Ureter (tissue), 1 donor: ENCODE measurements at regions not wholly inside any gene's neighbourhood (a gene's known extent, or its start where the extent isn't known, plus 50 kb on each side); places are given as distances from the start of the nearest gene placed in this dataset.

Experiments used
- DNase-seq: peaks from one replicate; pipeline ENCODE4 v3.0.0-alpha.2; 2020; ENCODE audit warnings: low spot score
- donor health status: DM: yes; HTN: yes; CAD: no.

- no peak for DNase-seq
Observed at GRCh38 chr16:66207883-66208265, 158.6 kb upstream of the CDH5 start.

- no peak for DNase-seq
Observed at GRCh38 chr16:66207139-66207882, 159.2 kb upstream of the CDH5 start.

DNA sequence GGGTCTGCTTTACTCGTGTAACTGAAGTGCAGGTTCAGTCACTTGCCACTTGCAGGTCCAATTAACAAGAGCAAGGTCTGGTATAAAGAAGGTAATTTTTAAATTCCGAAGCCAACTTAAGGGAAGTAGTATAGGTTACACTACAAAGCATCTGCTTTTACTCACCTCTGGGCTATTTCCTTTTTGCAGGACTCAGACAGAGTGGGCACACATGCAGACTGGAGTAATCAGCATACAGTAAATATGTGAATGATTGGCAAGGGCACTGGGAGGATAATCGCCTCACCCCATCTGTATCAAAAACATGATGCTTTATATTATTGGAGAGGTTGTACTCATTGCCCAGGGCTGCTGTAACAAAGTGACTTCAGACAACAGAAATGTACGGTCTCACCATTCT, 160.1 kb upstream of the CDH5 start:
- DNase-seq = no peak

- DNase-seq = no peak
Observed at GRCh38 chr16:66205287-66206231, 160.9 kb upstream of the CDH5 start.

GRCh38 chr16:66204756-66205155, 161.7 kb upstream of the CDH5 start:
- DNase-seq = no peak

DNA sequence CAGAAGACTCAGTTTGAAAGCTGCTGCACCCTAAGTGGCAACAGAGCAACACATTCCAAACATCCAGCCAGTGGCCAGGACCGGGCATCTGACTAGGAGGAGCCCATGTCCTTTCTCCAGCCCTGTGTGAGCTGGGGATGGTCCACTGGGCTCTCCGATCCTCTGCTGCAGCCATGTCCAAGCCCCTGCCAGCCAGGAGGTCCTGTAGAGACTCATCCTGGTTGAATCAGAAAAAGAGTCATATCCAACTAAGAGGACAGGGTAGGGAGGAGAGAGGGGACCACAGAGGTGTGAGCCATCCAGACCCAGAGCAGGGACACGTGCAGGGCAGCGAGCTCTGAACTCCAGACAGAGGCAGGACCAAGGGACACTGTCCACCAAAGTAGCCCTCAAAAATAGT, 163.0 kb upstream of the CDH5 start:
- DNase-seq = no peak

DNA sequence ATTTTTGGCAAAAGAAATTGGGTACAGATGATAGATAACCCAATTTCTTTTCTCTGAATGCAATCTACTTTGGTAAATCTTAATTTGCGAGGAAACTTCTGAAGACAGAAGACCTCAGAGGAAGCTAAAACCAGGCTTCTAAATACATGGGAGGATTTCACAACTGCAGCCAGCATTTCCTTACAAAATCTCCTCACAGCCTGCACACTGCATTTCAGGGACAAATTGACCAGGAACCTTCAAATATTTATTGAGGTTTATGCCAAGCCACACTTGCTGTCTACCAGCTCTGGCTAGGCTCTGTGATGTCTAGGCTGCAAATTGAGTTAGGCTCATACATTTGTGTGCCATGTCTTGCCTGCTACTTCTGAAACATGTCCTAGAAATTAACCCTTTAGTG, 167.3 kb upstream of the CDH5 start:
- DNase-seq = no peak

- DNase-seq = no peak
Observed at GRCh38 chr16:66198641-66199040, 167.8 kb upstream of the CDH5 start.

- no peak for DNase-seq
Observed at GRCh38 chr16:66197668-66198278, 168.7 kb upstream of the CDH5 start.

DNA sequence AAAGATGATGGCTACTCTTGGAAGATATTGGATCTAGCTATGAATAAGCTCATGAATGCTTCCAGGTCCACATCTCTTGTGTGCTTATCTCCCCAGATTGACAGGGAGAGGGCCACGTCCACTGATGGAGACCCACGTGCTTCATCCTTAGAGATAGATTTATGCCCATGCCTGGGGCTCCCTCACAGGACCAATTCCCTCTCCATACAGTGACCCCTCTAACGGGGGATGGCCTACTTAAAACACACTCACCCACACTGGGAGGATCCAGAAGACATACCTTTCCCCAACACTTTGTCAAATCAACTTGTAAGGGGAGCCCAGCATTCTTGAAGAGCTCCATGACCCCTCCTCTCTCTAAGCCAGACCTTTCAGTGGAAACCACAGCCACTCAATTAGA, 169.7 kb upstream of the CDH5 start:
- DNase-seq = no peak

DNA sequence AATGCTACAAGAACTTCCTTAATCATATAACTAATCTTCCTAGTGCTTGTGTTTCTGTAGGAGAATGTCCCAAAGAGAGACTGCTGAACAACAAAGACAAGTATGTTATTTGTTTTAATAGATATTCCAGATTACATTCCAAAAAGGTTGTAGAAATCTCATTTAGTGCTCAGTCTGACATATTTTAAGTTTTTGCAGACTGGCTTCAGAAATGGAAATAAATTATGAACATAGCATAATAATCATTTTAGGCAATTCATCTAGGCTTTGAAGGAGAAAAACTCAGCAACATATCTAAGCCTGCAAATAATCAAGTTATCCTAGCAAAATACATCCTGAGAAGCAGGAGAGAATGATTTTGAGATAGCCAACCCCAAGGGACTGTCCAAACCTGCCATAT, 171.6 kb upstream of the CDH5 start:
- DNase-seq = no peak

GRCh38 chr16:66193543-66194229, 172.8 kb upstream of the CDH5 start:
- no peak for DNase-seq

GRCh38 chr16:66190411-66190810, 176.1 kb upstream of the CDH5 start:
- DNase-seq = no peak

DNA sequence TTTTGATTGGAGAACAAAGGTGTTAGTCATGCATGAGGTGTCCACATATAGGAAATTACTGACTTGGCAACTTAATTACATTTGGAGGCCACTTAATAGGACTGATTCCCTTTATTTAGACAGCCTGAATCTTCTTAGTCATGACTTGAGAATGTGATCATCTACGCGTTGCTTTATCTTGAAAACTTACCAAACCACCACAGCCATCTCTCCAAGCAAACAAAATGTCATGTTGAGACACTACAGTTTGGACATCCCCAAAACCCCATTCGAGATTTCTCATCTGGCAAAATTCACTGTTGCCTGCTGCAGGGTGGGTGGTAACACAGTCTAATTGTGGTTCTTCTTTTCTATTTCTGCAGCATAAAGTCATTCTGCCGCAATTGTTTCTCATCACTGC, 176.5 kb upstream of the CDH5 start:
- no peak for DNase-seq

DNA sequence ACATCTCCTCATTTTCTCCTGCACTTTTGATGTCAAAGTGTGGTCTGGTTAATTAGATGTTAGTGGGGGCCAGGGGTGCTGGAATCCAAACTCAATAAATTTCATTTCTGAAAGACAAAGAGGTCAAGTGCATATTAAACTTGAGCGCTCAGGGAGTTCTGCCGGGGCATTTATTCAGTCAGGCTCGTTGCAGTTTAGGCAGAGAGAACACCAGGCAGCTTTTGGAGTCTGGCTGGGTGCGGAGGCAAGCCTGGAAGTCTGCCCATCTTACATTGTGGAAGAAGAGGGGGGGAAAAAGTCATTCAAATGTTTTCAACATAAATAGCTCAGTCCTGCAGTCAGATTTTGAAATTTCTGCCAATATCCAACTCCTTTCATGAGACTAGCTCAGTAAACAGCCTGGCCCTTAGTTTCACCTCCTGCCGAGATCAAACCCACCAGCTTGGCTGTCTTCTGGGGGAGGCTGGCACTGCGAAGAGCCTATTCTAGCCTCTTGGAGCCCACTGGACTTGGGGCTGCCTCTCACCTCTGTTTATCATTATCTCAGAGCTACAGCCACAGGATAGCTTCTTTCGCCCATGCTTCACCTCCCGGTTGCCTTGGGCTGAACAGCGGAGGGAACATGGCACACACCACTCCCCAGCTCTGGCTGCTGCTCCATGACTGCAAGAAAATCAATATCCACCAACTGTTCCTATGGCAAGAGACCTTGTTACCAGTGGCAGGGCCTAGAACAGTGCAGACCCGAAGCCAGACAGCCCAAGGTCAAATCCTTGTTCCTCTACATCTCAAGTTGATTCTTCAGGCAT, 177.4 kb upstream of the CDH5 start:
- DNase-seq = no peak

- DNase-seq = no peak
Observed at GRCh38 chr16:66186251-66186785, 180.2 kb upstream of the CDH5 start.

- no peak for DNase-seq
Observed at GRCh38 chr16:66182592-66182991, 183.9 kb upstream of the CDH5 start.

GRCh38 chr16:66176731-66177130, 189.8 kb upstream of the CDH5 start:
- DNase-seq = no peak

GRCh38 chr16:66176111-66176510, 190.4 kb upstream of the CDH5 start:
- no peak for DNase-seq

GRCh38 chr16:66175636-66176035, 190.9 kb upstream of the CDH5 start:
- no peak for DNase-seq

DNA sequence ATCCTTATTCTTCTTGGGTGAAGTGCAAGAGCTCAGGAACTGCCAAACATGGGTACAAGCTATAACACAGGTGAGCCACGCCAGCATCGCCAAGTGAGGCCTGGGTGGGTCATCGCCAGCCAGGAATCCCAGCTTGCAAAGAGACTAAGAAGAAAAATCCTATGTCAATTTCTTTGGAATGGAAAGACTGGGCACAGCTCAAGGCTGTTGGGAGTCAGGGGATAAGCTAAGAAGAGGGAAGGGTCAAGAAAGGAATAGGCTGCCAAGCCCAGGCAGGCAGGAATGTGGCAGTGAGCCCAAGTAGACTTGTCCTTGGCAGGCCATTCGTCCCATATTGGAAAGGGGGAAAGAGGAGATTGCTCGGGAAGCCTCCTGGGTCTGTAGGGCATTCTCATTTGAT, 191.4 kb upstream of the CDH5 start:
- no peak for DNase-seq
